Stimulated activated CD8-positive, alpha-beta memory T cell treated with anti-CD3 and anti-CD28 coated beads, Interleukin-4, amount 100 ng/mL, for 48 hours (primary cell): ENCODE measurements at regions not wholly inside any gene's neighbourhood (a gene's known extent, or its start where the extent isn't known, plus 50 kb on each side); places are given as distances from the start of the nearest gene placed in this dataset.
A peak's percentile ranks its signal among the peaks of the same experiment; 100 is the strongest.

Experiments
- DNase-seq: peaks from one replicate; pipeline ENCODE4 v3.0.0-alpha.2; 2020

DNA sequence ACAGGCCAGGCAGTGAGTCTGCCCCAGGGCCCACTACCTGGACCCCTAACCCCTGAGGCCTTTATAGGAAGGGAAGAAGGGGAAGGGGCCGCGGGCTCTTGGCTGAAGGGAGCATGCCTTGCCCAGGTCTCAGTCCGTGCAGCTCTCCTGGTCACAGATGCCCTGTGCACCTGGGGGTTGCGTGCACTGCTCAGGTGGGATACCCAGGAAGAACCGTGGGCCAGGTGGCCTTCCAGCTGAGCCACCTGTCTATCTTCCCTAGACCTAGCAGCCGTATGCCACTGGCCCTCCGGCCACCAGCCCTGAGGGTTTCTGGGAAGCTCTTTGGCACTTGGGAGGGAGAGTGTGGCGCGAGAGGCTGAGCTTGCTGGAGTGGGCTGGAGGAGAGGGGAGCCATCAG is 1178.6 kb downstream of the BRD1 start:
- DNase-seq = no peak

DNA sequence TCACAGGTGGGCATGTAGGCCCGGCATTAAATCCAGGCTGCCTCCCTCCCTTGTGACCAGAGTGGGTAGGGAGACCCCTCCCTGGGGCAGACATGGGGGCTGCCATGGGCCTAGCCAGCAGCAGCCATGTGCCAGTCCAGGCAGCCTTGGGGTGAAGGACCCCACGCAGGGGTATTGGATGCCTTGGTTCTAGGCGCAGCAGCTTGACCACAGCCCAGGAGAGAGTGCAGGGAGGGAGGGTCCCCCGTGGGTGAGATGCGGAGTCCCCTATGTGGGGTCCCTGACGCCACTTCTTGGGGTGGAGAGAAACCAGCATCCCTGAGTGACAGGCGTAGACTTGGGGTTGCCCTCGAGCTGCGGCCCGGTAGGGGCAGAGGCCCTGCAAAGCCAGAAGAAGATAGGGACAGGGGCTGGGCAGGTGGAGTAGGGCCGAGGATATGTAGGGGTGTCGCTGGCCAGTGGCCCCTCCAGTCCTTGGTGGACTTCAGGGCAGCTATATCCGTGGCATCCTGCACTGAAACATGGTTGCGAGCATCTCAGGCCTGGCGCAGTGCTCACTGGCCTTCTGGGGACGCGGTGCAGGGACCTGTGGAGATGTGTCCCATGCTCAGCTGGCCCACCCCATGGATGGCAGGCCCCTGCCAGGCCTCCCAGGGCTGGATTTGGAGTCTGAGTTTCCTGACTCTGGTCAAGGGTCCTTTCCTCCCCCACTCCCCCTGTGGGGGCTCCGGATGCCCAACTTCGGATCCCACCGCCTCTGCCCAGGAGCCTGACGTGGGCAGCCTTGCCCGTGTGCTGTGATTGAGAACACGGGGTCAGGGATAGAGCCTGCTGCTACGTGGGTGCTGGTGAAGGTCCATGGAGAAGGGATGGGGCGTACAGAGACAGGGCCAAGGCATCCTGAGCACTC is 1179.8 kb downstream of the BRD1 start:
- DNase-seq = no peak

DNA sequence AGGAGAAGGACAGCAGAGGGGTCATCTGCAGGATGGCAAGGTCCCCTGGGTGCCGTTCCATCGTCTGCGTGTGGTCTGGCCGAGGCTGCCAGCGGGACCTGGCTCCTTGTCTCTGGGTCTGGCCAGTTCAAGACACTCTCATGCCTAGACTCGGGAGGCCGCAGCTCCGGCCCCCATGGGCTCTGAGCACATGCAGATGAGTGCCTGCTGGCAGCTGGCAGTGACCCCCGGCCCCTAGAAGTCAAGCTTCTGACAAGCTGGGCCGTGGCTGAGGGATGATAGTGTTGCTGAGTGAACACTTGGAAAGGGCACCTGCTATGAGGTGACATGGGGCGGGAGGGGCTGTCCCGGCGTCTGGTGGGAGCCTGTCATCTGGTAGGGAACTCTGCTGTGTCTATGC is 1180.6 kb downstream of the BRD1 start:
- DNase-seq = no peak

DNA sequence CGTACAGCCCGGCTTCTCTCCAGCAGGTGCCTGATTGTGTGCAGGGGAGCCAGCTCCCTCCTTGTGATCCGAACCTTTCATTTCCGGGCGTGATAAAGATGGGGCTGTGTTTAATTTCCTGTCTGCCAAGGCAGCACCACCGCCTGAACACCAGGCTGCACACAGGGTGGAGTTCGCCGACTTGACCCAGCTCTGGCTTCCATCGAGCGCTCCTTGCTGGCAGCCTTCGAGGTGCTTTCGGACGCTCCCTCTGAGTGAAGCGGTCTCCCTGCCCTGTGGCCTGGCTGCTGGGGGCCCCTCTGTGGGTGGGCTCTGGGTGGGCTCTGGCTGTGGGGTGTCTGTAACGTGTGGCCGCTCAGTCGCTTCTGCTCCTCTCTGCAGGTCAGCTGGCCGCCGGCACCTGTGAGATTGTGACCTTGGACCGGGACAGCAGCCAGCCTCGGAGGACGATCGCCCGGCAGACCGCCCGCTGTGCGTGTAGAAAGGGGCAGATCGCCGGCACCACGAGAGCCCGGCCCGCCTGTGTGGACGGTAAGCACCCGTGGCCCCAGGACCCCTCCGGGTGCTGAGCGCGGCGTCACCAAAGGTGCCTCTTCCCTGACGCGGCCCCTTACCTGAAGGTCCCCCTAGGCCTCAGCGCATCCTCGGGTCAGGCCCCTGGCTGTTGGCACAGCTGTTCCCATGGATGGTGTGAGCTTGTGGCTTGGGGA is 1181.3 kb downstream of the BRD1 start:
- no peak for DNase-seq

DNA sequence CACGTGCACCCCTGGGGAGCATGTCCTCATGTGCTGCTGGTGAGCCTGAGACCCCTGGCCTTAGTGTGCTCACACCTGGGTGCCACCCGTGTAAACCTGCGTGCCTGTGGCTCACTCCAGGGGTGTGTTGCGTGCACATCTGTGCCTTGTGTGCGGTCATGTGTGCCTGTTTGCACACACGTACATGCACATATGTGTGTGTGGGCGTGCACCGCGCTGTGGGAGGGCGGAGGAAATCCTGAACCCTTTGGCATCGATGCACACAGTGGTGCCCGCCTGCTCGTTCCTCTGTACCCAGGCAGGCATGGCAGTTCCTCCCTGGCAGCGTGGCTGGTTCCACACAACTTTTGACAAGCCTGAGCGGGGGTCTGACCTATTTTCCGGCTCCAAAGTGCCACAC is 1181.9 kb downstream of the BRD1 start:
- DNase-seq = no peak

DNA sequence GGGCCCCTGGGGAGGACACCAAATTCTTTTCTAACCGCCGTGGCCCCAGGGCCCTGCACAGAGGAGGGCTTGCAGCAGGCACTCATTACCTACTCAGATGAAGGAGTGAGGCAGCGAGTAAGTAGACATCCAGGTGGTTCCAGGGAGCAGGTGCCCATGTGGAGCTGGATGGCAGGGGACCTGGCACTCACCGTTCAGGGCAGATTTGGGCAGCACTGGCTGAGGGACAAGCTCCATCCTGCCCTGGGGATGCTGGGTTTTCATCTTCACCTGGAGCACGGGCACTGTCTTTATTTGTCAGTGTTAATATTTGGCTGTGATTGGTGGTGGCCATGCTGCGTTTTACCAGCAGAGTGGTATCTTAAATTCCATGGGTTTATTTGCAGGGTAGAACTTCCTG is 1182.7 kb downstream of the BRD1 start:
- DNase-seq = no peak

DNA sequence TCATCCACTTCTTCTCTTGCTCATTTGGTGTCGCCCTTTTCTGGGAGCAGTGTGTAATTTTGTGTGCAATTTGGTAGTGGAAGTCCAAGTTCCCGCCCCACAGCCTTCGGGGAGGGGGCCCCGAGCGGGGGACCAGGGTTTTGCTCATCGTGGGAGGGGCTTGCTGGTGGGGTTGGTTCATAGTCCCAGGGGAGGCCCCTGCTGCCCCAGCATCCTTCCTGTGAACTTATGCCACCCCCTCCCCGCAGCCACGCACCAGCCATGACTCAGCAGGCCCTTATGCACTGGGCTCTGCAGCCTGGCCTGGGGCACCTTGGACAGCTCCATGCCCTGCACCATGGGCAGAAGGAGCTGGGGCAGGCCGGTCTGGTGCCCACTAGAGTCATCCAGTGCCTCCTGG is 1183.6 kb downstream of the BRD1 start:
- peak; percentile 31 for DNase-seq

DNA sequence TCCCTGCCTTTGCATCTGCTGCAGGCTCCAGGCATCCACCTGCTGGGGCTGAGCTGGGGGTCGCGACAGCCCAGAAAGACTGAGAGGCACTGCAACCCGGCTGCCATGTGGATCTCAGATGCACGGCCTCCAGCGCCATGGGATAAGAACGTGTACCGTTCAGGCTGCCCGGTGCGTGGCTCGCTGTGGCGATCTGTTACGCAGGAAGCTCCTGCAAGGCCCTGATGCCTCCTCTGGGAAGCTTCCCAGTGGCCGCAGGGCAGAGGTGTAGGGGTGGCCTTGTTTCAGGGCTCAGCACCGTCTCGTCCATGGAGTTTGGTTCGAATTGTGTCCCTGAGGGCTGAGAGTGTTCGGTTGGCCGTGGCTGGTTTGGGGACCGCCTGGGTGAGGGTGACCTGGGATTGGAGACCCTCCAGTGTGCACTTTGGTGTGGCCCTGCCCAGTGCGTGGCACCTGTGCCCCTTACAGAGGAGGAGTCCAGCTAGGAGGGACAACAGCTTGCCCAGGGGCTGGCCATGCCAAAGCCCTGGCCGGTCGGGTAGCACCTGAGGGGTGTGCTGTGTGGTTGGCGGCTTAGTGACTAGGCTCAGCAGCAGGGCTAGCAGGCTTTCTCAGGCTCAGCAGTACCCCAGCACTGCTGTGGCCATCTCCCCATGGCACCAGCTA is 1184.5 kb downstream of the BRD1 start:
- no peak for DNase-seq

DNA sequence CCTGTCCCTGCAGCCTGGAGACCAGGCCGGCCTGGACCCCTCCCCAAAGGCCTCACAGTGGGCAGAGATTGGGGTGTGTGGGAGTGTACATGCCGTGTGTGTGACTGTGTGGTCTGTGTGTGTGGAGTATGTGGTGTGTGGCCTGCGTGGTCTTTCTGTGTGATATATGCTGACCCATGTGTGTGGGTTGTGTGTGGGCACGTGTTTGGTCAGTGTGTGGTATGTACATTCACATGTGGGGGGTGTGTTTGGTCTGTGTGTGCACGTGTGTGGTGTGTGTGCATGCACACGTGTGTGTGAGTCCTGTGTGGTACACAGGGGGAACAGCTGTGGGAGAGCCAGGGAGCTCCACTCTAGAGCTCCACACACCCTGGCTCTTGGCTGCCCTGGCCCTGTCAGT is 1185.1 kb downstream of the BRD1 start:
- no peak for DNase-seq

DNA sequence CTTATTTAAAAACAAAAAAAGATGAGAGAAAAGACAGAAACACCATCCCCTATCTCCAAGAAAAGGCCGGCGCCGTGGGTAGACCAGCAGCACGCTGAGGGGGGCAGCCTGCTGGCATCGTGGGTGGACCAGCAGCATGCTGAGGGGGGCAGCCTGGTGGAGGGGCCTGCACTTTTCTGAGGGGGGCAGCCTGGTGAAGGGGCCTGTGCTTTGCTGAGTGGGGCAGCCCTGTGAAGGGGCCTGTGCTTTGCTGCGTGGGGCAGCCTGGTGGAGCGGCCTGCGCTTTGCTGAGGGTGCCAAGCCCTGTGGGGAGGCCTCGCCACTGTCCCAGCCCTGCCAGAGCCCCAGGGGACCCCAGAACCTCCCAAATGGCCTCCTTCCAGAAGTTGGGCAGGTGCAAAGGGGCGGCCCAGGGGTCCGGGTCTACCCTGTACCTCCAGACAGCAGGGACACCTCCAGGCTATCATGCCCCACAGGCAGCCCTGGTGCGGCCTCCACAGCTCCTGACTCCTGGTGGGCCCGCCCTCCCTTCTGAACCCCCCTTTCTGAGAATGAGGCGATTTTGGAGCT is 1185.7 kb downstream of the BRD1 start:
- DNase-seq = no peak

DNA sequence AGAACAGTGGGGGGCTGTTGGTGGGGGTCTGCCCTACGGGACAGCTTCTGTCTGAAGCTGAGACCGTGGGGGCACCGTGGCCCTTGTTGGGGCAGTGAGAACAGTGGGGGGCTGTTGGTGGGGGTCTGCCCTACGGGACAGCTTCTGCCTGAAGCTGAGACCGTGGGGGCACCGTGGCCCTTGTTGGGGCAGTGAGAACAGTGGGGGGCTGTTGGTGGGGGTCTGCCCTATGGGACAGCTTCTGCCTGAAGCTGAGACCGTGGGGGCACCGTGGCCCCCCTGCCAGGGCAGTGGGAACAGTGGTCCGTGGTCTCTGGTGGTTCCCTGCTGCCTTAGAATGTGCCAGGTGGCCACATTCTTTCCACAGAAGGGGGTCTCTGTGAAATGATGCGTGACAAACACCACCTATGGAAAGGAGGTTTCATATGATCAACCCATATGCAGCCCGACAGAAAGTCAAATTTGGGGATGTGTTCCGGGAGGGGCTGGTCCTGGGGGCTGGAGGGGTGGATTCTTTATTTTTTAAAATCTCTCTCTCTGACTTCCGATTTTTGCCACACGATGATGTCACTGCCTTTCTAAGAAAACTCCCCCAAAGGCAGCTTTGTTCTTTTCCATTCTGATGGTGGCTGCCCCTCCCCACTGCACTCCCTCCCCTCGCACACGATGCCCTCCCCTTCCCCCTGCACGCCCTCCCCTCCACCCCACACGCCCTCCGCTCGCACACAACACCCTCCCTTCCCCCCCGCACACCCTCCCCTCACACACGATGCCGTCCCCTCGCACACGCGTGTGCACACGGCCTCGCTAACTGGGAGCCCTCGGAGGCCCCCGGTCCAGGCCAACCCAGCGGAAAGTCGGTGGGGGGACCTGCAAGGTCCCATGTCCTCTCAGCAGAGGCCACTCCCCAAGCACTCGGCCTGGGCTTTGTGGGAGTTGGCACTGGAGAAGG is 1186.5 kb downstream of the BRD1 start:
- no peak for DNase-seq

DNA sequence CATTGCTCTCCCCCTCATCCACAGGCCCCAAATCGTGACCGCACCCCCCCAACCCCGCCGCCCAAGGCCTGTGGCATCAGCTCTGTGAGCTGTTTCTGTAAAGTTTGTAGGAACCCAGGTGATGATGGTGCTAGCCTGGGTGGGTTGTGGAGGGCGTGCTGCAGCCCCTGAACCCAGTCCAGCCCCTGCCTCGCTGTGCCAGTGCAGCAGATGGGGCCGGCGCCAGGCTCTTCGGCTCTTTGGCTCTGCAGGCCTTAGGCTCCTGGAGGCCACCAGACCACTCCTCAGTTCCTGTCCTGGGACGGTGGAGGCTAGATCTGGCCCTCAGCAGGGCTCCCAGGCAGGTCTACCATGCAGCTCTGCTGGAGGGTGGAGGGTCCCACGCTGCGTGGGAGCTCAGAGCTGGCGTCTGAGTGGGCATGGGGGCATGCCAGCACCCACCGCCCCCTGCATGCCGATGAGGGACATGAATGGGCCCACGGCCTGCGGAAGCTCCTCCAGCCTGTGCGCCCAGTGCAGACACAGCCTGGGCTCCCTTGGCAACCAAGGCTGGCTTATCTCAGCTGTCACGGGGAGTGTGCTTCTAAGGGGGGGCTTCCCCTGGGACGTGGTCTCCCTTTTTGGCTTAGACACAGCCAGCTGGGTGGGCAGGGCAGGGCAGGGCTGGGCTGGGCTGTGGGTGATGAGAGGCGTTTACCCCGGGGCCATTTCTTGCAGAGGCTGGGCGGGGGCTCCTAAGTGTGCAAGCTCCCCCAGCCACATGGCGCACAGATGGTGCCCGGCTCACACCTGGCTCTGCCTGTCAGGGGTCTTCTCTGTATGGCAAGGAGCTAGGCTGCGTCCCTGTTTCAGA is 1187.6 kb downstream of the BRD1 start:
- DNase-seq = no peak

DNA sequence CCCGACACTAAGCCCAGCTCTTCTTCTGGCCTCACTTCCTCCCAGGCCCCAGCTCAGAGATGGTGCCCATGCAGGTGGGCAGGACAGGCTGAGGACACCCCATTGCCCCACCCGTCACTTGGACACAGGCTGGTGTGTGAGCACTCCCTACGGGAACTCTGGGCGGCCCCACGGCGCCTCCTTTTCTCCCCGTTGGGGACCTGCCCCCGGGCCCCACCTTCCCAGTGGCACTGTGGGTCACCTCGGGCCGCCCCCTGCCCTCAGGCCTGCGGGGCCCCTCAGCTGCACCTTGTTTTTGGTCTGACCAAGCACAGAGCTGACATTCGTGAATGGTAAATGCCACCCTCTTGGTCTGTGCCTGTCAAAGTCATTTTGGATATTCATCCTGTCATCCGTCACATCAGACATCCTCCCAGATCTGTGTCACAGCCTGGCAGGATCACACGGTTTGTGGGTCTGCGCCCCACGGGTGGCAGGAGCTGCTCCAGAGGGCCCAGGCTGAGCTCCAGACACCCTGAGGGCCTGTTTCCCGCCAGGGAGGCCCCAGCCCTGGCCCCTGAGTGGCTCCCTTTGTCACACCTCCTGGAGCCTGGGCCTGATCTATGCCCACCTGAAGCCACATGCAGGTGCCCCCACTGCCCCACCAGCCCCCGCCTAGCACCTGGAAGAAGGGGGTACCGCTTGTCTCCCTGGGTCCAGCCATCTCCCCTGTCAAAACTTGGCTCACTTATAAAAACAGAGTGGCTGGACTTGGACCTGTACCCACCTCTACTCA is 1188.5 kb downstream of the BRD1 start:
- DNase-seq = no peak

DNA sequence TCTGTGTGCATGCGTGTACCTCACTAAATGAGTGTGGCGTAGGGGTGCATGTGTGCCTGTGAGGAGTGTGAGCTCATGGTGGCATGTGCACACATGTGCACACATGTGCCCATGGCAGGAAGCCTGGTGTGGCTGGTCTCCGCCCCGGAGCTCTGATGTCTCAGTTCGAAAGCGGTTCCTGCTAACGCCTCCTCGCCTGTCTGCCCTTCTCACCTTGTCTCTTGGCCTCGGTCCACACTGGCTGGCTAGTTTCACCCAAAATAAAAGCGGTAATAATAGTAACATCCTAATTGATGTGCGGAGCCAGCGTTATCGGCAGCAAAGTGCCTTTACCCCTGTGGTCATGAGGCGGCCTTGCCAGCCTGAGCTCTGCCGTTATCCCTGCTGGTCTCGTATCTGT is 1190.4 kb downstream of the BRD1 start:
- DNase-seq = no peak

DNA sequence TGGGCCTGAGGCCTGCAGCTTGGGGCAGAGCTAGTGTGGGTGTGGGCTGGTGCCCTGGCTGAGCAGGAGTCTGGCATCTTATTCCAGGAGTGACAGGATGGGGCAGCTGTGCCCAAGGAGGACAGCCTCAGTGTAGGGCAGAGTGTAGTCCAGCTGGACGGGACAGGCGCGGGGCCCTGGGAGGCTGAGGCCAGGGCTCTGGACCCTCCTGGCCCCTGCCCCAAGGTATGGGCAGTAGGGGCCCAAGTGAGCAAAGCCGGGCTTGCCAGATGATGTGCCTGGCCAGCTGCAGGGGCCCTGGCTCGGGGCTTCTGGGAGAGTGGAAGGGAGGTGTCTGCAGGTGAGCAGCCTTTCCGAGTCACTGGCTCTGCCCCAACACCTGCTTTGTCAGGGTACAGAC is 1190.9 kb downstream of the BRD1 start:
- no peak for DNase-seq

DNA sequence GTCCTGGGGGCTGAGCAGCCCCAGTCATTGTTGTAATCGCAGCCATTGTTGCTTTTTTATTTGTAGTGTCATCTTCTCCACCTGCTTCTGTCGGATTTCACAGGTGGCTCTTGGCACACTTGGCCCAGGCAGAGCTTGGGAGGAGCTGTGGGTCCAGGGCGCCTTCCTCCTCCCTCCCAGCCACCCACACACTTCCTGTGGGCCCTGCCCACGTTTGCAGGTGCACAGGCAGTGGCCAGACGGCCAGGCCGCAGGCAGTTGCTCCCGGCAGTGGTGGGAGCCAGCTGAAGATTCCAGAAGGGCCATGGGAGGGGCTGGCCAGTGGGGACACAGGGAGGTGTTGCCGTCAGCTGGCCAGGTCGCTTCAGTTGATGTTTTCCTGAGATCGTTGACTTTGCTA is 1191.9 kb downstream of the BRD1 start:
- no peak for DNase-seq

DNA sequence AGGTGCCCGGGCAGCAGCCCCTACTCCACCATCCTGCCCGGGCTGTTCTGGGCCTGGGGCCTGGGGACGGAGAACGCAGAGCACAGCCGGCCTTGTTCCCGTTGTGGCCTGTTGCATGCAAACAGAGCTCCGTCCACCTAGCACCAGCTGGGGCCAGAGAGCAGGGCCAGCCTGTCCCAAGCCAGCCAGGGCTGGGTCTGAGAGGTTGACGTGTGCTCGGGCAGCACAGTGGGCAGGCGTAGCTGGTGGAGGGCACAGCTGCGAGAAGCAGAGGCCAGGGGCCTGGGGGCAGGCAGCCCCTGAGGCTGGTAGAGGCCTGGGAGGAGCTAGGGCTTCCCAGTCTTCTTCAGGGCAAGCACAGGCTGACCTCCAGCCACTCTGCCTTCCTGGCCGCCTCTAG is 1192.6 kb downstream of the BRD1 start:
- DNase-seq = no peak

DNA sequence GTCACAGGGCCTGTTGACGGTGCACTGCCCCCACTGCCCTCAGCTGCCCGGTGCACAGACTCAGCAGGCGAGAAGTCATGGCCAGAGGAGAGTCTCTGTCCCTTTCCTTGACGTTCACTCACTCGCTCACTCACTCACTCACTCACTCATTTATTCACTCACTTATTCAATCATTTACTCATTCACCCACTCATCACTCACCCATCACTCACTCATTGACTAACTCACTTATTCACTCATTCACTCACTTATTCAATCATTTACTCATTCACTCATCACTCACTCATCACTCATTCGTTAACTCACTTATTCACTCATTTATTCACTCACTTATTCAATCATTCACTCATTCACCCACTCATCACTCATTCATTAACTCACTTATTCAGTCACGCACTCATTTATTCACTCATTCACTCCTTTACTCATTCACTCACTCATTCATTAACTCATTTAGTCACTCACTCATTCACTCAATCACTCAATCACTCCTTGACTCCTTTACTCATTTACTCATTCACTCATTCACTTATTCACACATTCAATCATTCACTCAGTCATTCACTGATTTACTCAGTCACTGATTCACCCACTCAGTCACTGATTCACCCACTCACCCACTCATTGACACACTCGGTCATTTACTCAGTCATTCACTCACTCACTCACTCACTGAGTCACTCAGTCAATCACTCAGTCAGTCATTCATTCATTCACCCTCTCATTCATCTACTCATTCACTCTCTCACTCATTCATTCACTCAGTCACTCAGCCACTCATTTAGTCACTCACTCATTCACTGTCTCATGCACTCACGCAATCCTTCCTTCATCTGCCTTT is 1193.5 kb downstream of the BRD1 start:
- no peak for DNase-seq

DNA sequence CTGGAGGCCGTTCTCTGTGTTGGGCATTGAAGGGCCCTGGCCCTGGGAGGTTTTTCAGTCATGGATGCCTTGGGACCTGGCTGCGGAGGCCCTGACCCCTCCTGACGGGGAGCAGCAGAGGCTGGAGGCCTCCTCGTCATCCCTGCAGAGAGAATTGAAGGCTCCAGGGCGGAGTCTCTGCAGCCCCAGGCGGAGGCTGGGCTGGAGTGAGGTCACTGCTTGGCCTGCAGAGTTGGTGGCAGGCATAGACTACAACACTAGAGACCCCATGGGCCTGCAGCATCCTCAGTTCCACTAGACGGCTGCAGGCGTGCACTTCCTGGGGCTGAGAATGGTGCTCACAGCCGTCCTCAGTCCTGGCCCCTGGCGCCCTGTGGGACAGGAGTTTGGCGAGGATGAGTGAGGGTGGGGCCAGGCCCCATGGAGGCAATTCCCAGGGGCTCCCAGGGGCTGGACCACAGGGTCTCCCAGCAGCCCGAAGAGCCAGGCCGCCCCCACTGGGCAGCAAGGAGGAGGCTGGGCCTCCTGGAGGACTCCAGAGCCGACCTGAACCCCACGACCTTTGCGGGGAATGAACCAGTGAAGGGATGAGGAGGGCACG is 1194.9 kb downstream of the BRD1 start:
- DNase-seq = no peak
